Esophagus muscularis mucosa (tissue), 4 donors: ENCODE measurements at regions not wholly inside any gene's neighbourhood (a gene's known extent, or its start where the extent isn't known, plus 50 kb on each side); places are given as distances from the start of the nearest gene placed in this dataset.

Source experiments
- DNase-seq: peaks from one replicate; pipeline ENCODE4 v3.0.0-alpha.2; 2017; ENCODE audit errors: extremely low spot score
- H3K27ac ChIP-seq, 4 donors: fragments of 200-600 bp; sonication (generic); replicated peaks in 1 of 4; 1 replicate in 3 of 4; 2 replicates in 1 of 4; pipeline ENCODE4 v1.5.1; 2016 to 2019; ENCODE audit warnings: mild to moderate bottlenecking in 1 of 4
- H3K27me3 ChIP-seq, 4 donors: fragments of 200-600 bp; sonication (generic); one replicate each; pipeline versions ENCODE4 v1.5.1 to v1.6.0; 2016 to 2019
- H3K36me3 ChIP-seq, 4 donors: fragments of 200-600 bp; sonication (generic); one replicate each; pipeline ENCODE4 v1.5.1; 2016 to 2019
- H3K4me1 ChIP-seq, 4 donors: fragments of 200-600 bp; sonication (generic); one replicate each; pipeline ENCODE4 v1.5.1; 2016 to 2019
- H3K4me3 ChIP-seq, 4 donors: fragments of 200-600 bp; sonication (generic); 1 replicate in 2 of 4; 2 replicates in 2 of 4; pipeline ENCODE4 v1.5.1; 2016 to 2019; ENCODE audit warnings: mild to moderate bottlenecking in 4 of 4, moderate library complexity in 1 of 4
- H3K9me3 ChIP-seq, 4 donors: fragments of 200-600 bp; sonication (generic); 1 replicate in 3 of 4; 2 replicates in 1 of 4; pipeline ENCODE4 v1.5.1; 2016 to 2019
- CTCF ChIP-seq, 3 experiments: fragments of 200-600 bp in 2 of 3; fragments of 450-650 bp in 1 of 3; sonication (generic) in 2 of 3; IDR thresholded peaks; one replicate each; pipeline ENCODE4 v1.5.1; 2017 to 2019; ENCODE audit warnings: antibody characterized with exemption in 3 of 3, mild to moderate bottlenecking in 2 of 3, moderate library complexity in 1 of 3
- EP300 ChIP-seq: sonication (generic); formaldehyde crosslinking; IDR thresholded peaks from one replicate; pipeline ENCODE4 v1.6.1; 2017; ENCODE audit warnings: antibody characterized with exemption
- POLR2A ChIP-seq: fragments of 450-650 bp; IDR thresholded peaks from one replicate; pipeline ENCODE4 v1.6.1; 2017; ENCODE audit warnings: antibody characterized with exemption, moderate library complexity, mild to moderate bottlenecking, low read depth
- POLR2AphosphoS5 ChIP-seq, 2 donors: sonication (generic); formaldehyde crosslinking; IDR thresholded peaks; one replicate each; pipeline ENCODE4 v1.6.1; 2017; ENCODE audit warnings: antibody characterized with exemption in 2 of 2
- WGBS: methylation state at CpG from one replicate; pipeline ENCODE4 v1.1.5; 2018; 5-methylcytosine and 5-hydroxymethylcytosine counted together
- intact Hi-C: fragments of 100-400 bp; cut with DNase I; formaldehyde crosslinking; loops from one replicate; pipeline ENCODE4 v1.15.1; 2023

- Histone ChIP-seq H3K27me3 (no peaks in the 10 kb centered on the region), H3K9me3 (peaks cover 0 to 10% (median 4%) of the 10 kb centered on the region in 4 donors), H3K27ac (no peak overlapping the region), H3K36me3 (no peaks in the 10 kb centered on the region), H3K4me3 (no peak overlapping the region), H3K4me1 (no peaks in the 10 kb centered on the region)
- intact Hi-C loops, result no loop called here
- 99% methylated on average over 2 of the region's 2 CpGs for WGBS
- DNase-seq, result no peak
- no peak for TF ChIP-seq CTCF (IDR thresholded peaks at IDR 0.05)
- TF ChIP-seq POLR2AphosphoS5 (IDR thresholded peaks at IDR 0.05), result no peak
- no peak for TF ChIP-seq EP300
- no peak for TF ChIP-seq POLR2A
Observed at GRCh38 chr9:116045083-116045482, 108.5 kb upstream of the PAPPA start.

GRCh38 chr9:116048081-116048480 is 105.5 kb upstream of the PAPPA start:
- 75% methylated on average over 2 of the region's 2 CpGs for WGBS
- DNase-seq, result no peak
- TF ChIP-seq CTCF (IDR thresholded peaks at IDR 0.05) (no peak), EP300 (no peak), POLR2AphosphoS5 (IDR thresholded peaks at IDR 0.05) (no peak), POLR2A (no peak)

GRCh38 chr9:116049456-116049855 is 104.1 kb upstream of the PAPPA start:
- WGBS, result 83% methylated on average over 4 of the region's 4 CpGs
- H3K9me3 ChIP-seq, result peaks cover 0 to 10% (median 4%) of the 10 kb centered on the region in 4 donors
- H3K36me3 ChIP-seq, result no peaks in the 10 kb centered on the region
- H3K4me1 ChIP-seq, result no peaks in the 10 kb centered on the region
- intact Hi-C loops, result no loop called here
- H3K27me3 ChIP-seq, result no peaks in the 10 kb centered on the region
- TF ChIP-seq POLR2AphosphoS5 (IDR thresholded peaks at IDR 0.05) (no peak), CTCF (IDR thresholded peaks at IDR 0.05) (no peak), EP300 (no peak), POLR2A (no peak)
- H3K4me3 ChIP-seq, result no peak overlapping the region
- H3K27ac ChIP-seq, result no peak overlapping the region
- no peak for DNase-seq

More at GRCh38 chr9:116048081-116048480, 105.5 kb upstream of the PAPPA start:
- H3K27ac ChIP-seq, result no peak overlapping the region
- H3K36me3 ChIP-seq, result no peaks in the 10 kb centered on the region
- intact Hi-C loops, result no loop called here
- no peaks in the 10 kb centered on the region for H3K27me3 ChIP-seq
- H3K4me1 ChIP-seq, result no peaks in the 10 kb centered on the region
- H3K9me3 ChIP-seq, result peaks cover 0 to 10% (median 4%) of the 10 kb centered on the region in 4 donors
- H3K4me3 ChIP-seq, result no peak overlapping the region

- no peak overlapping the region for H3K27ac ChIP-seq
- H3K36me3 ChIP-seq, result no peaks in the 10 kb centered on the region
- no peaks in the 10 kb centered on the region for H3K4me1 ChIP-seq
- H3K9me3 ChIP-seq, result no peaks in the 10 kb centered on the region
- H3K4me3 ChIP-seq, result no peak overlapping the region
- 82% methylated on average over 2 of the region's 2 CpGs for WGBS
- TF ChIP-seq CTCF (IDR thresholded peaks at IDR 0.05), result no peak
- TF ChIP-seq POLR2A, result no peak
- TF ChIP-seq EP300, result no peak
- TF ChIP-seq POLR2AphosphoS5 (IDR thresholded peaks at IDR 0.05), result no peak
- no peak for DNase-seq
- intact Hi-C loops, result no loop called here
- H3K27me3 ChIP-seq, result no peaks in the 10 kb centered on the region
Observed at GRCh38 chr9:116051528-116051927, 102.1 kb upstream of the PAPPA start.

GRCh38 chr9:116055536-116055935 is 98.1 kb upstream of the PAPPA start:
- no peaks in the 10 kb centered on the region for H3K4me1 ChIP-seq
- no peaks in the 10 kb centered on the region for H3K9me3 ChIP-seq
- intact Hi-C loops, result no loop called here
- WGBS, result 85% methylated on average over 3 of the region's 3 CpGs
- TF ChIP-seq EP300 (no peak), POLR2A (no peak), POLR2AphosphoS5 (IDR thresholded peaks at IDR 0.05) (no peak), CTCF (IDR thresholded peaks at IDR 0.05) (no peak)
- H3K27me3 ChIP-seq, result no peaks in the 10 kb centered on the region
- no peak overlapping the region for H3K27ac ChIP-seq
- no peaks in the 10 kb centered on the region for H3K36me3 ChIP-seq
- no peak overlapping the region for H3K4me3 ChIP-seq
- DNase-seq, result no peak
